ENCODE measurements at regions not wholly inside any gene's neighbourhood (a gene's known extent, or its start where the extent isn't known, plus 50 kb on each side); places are given as distances from the start of the nearest gene placed in this dataset.

- H3K27me3 ChIP-seq (ENCODE audit: insufficient read depth, poor library complexity, severe bottlenecking), result no peaks in the 10 kb centered on the region
- no peak overlapping the region for H3K4me3 ChIP-seq (replicated peaks; ENCODE audit: insufficient read depth, low read length)
- no peak for TF ChIP-seq REST (IDR thresholded peaks at IDR 0.05; ENCODE audit: insufficient replicate concordance, low read depth)
- no peak for TF ChIP-seq GABPA (IDR thresholded peaks at IDR 0.05; ENCODE audit: low read depth)
- no peak for TF ChIP-seq CTCF (IDR thresholded peaks at IDR 0.05; ENCODE audit: insufficient read depth, low read length)
- no peak for TF ChIP-seq POLR2AphosphoS5 (IDR thresholded peaks at IDR 0.05; ENCODE audit: low read depth)
- TF ChIP-seq SPI1 (IDR thresholded peaks at IDR 0.05; ENCODE audit: borderline replicate concordance, low read depth), result no peak
- no peak for DNase-seq (ENCODE audit: low read depth in 1 of 2, low spot score in 1 of 2)
- H3K27ac ChIP-seq (replicated peaks), result no peak overlapping the region
These were observed 677.2 kb downstream of the FAM181B start for GRCh38 chr11:82056450-82056849.

GRCh38 chr11:82049199-82049598, 684.5 kb downstream of the FAM181B start:
- TF ChIP-seq SPI1 (IDR thresholded peaks at IDR 0.05; ENCODE audit: borderline replicate concordance, low read depth) (no peak), REST (IDR thresholded peaks at IDR 0.05; ENCODE audit: insufficient replicate concordance, low read depth) (no peak), CTCF (IDR thresholded peaks at IDR 0.05; ENCODE audit: insufficient read depth, low read length) (no peak)
- no peak overlapping the region for H3K4me3 ChIP-seq (replicated peaks; ENCODE audit: insufficient read depth, low read length)
- DNase-seq (ENCODE audit: low read depth in 1 of 2, low spot score in 1 of 2), result no peak
- H3K27ac ChIP-seq (replicated peaks), result no peak overlapping the region
- H3K27me3 ChIP-seq (ENCODE audit: insufficient read depth, poor library complexity, severe bottlenecking), result no peaks in the 10 kb centered on the region

GRCh38 chr11:82047200-82047599, 686.5 kb downstream of the FAM181B start:
- H3K4me3 ChIP-seq (replicated peaks; ENCODE audit: insufficient read depth, low read length), result no peak overlapping the region
- no peak for DNase-seq (ENCODE audit: low read depth in 1 of 2, low spot score in 1 of 2)
- TF ChIP-seq SPI1 (IDR thresholded peaks at IDR 0.05; ENCODE audit: borderline replicate concordance, low read depth), result no peak
- no peak for TF ChIP-seq GABPA (IDR thresholded peaks at IDR 0.05; ENCODE audit: low read depth)
- TF ChIP-seq REST (IDR thresholded peaks at IDR 0.05; ENCODE audit: insufficient replicate concordance, low read depth), result no peak
- no peak for TF ChIP-seq CTCF (IDR thresholded peaks at IDR 0.05; ENCODE audit: insufficient read depth, low read length)
- no peak for TF ChIP-seq POLR2AphosphoS5 (IDR thresholded peaks at IDR 0.05; ENCODE audit: low read depth)
- H3K27me3 ChIP-seq (ENCODE audit: insufficient read depth, poor library complexity, severe bottlenecking), result no peaks in the 10 kb centered on the region
- H3K27ac ChIP-seq (replicated peaks), result no peak overlapping the region

Measured in HL-60 (cell line).